GM19025 (cell line): ENCODE measurements at regions not wholly inside any gene's neighbourhood (a gene's known extent, or its start where the extent isn't known, plus 50 kb on each side); places are given as distances from the start of the nearest gene placed in this dataset.

ENCODE experiments used
- ATAC-seq: cut with Tn5 transposase; IDR thresholded peaks from one replicate; pipeline ENCODE4 v1.9.1; 2021; ENCODE audit warnings: mild to moderate bottlenecking, low read depth, moderate library complexity; ENCODE audit not compliant: unreplicated experiment

- ATAC-seq: no peak
These were observed 53.5 kb upstream of the FAM9B start for GRCh38 chrX:9087271-9088040.

DNA sequence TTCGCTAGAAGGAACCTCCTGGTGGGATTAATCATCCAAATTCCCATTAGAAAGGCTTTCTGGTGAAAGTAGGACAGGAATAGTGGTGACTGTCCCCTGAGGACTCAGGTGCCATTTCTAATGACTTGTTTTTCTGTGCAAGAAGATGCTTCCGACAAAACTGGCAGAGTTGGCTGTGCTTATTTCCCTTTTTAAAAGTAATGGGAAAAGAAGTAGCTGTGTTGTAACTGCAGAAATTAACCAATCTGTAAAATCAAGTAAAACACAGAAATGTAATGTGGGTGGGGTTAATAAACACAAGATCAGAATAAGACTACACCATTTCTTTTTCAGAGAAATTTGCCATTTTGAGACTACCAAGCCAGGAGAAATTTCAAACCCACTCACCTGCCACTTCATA is 55.0 kb upstream of the FAM9B start:
- no peak for ATAC-seq

GRCh38 chrX:9090766-9091165 is 56.8 kb upstream of the FAM9B start:
- no peak for ATAC-seq

DNA sequence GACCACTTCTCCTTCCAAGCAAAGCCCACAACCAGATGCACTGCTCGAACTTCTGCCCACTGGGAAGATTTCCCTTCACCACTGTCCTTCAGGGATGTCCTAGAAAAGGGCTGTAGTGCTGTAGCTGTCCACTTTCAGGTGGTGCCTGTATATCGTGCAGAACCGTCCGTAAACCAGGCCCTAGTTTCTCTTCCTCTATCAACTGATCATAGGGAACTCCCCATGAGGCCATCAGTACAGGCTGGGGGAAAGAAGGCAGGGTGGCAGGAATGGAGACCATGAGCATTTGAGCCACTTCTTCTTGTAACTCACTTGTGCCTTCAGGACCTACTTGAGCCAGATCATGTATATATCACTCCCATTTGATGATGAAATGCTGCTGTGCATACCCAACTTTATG is 57.3 kb upstream of the FAM9B start:
- ATAC-seq: no peak

GRCh38 chrX:9102956-9103355 is 69.0 kb upstream of the FAM9B start:
- ATAC-seq: no peak

DNA sequence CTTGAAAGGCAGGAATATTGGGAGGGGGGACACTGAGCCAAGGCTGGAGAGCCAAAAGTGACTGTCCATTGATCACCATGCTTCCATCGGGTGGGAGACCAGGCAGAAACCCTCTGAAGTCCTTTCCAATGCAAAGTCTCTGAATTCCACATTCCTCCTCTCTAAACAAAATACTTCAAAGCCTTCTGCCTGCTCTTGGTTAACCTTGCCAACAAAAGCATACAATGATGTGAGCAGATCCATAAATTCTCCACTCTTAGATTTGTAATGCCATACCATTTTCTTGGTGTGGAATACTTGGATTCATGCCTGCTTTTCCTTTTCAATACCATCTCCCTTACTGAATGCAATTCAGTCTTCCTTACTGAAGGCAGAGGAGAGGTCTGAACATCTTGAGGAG is 74.1 kb upstream of the FAM9B start:
- ATAC-seq: no peak

- ATAC-seq: no peak
These were observed 76.9 kb upstream of the FAM9B start for GRCh38 chrX:9110808-9111207.

- ATAC-seq: no peak
These were observed 80.3 kb upstream of the FAM9B start for GRCh38 chrX:9114245-9114644.

DNA sequence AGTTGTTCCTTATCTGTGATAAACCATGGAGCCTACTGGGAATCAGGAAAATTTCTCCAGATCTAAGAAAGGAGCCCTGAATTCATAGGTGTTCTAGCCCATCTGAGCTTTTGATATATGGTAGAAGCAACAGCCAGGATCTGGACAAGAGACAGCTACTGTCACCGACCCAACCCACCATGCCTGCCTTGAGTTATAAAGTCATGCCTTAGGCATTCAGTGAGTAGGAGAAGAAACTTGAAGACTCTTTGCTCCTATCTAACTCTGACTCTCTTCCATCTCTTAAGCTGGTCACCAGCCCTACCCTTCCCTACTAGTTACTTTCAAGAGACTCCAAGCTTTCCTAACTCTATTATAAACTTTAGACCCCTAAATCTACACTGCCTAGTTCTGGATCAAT is 83.9 kb upstream of the FAM9B start:
- no peak for ATAC-seq

DNA sequence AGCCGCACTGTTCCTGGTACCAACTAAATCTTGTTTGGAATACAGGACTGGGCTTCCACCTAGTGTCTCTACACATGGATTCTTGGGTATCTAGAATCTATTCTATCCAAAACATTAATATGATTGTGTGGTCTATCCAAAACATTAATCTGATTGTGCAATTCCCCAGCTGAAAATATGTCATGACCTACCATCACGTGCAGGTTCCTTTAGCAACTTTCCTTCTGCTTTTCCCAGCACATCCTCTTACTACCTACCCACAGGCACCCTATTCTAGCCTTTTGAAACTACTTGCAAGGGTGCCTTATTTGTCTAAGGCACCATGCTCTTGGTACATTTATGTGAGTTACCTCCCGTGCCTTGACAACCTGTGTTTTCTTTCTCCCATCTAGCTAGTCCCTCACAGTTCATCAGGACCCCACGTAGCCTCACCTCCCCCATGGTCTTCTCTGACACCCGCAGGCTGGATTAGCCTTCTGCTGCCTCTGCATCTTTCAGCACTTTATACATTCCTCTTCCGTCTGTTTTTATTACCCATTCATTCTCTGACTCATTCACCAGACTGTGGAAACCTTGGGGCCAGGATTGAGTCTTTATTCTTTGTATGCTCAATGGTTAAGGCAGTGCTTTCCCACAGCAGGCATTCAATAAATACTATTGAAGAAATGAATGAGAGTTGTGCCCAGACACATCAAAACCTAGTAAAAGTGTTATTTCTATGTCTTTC is 88.8 kb upstream of the FAM9B start:
- no peak for ATAC-seq

DNA sequence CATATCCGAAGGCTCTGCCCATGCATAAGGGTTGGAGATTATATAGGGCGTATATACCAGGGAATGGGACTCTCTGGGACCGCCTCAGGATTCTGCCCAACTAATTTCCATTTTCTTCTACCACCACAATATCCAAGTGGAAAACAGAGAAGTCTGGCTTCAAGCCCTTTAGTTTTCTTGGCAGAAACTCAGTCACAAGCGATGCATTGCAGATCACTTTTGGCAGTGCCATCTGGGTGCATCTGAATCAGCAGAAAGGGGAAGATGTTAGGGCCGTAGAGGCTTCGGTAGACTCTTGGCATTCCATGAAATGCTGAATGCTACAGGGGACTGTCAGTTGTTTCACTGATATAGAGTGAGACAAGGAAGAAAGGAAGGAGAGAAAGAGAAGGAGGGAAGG is 94.1 kb upstream of the FAM9B start:
- ATAC-seq: no peak

GRCh38 chrX:9130031-9130430 is 96.1 kb upstream of the FAM9B start:
- no peak for ATAC-seq

DNA sequence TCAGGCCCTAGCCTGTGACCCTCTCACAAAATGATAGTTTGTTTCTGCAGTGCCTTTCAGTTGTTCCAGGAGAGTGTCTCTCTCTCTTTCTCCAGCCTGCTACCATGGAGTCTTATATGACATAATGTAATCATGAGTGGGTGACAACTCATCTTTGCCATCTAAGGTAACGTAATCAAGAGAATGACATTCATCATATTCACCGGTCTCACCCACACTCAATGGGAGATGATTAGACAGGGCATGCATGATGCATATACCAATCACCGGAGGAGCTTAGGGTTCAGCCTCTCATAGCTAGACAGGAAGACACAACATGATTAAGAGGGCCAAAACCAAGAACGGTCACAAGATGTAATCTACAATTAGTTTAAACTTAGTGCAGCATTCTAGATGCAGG is 97.1 kb upstream of the FAM9B start:
- ATAC-seq: no peak

- ATAC-seq: no peak
These were observed 98.2 kb upstream of the FAM9B start for GRCh38 chrX:9132036-9132638.

DNA sequence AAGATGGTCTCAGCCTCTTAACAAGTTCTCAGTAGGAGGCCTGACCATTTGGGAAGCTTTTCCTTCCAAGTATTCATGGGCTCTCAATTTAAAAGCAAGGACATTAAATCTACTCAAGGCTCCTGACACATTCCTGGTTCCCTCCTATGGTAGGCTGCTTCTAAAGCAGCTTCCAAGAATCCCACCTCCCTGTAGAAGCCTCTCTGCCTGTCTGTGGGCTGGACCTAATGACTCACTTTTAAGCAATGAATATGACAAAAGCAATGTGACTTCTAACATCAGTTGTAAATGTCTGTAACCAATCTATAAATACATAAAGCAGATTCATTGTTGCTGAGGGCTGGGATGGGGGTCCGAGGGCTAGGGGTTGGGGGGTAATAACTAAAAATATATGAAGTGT is 99.5 kb upstream of the FAM9B start:
- ATAC-seq: no peak

DNA sequence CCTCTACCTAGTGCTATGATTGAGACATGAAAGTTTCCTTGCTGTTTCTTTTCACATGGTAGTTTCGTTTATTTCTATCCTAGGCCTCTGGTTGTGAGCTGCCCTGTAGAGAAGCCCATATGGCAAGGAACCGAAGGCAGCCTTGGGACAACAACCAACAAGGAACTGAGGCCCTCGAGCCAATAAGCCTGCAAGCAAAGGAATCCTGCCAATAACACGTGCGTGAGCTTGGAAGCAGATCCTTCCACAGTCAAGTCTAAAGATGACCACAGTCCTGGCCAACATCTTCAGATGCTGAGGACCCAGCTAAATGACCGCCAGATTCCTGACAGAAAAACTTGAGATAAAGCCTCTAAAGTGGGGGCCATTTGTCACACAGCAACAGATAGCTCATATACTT is 100.4 kb upstream of the FAM9B start:
- no peak for ATAC-seq

DNA sequence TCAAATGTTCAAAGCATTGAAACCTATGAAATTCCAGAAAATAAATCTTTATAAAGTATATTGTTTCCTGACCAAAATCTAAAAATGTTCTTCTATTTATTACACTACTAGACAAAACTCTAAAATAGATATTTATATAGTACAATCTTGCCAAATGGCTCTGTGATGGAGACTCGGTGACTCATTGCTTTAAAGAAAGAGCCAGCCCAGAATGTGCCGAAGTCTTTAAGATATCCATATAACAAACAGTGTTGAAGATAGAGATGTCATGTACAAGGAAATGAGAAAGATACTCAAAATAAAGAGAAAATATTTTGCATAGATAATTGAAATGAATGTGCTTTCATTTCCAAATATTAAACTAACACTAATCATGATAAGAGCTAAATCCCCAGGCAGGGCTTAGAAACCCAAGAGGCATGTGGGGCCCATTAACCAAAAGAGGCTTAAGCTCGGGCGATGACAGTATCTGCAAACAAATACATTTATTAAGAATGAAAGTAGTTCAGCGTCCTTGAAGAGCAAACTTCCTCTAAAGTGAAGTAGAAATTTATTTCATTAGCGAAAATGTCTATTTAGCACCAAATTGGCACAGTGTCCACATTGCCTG is 102.1 kb upstream of the FAM9B start:
- ATAC-seq: no peak

- no peak for ATAC-seq
These were observed 103.2 kb upstream of the FAM9B start for GRCh38 chrX:9137152-9137551.

GRCh38 chrX:9141496-9141895 is 107.6 kb upstream of the FAM9B start:
- no peak for ATAC-seq

- ATAC-seq: no peak
These were observed 110.8 kb upstream of the FAM9B start for GRCh38 chrX:9144701-9145241.

DNA sequence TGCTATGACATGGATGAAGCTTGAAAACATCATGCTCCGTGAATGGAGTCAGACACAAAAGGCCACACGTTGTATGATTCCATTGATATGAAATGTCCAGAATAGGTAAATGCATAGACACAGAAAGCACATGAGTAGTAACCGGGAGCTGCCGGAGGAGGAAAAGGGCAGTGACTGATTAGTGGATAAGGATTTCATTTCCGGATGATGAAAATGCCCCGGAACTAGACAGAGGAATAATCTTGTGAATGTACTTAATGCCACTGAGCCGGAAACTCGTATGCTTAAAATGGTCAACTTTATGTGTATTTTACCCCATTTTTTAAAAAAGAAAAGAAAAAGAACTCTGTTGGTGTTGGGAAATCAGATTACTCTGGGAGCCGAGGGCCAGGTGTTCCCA is 112.7 kb upstream of the FAM9B start:
- no peak for ATAC-seq
